Eye (tissue), 1 donor: ENCODE measurements at regions not wholly inside any gene's neighbourhood (a gene's known extent, or its start where the extent isn't known, plus 50 kb on each side); places are given as distances from the start of the nearest gene placed in this dataset.

Experiments used
- DNase-seq: peaks from one replicate; pipeline ENCODE4 v3.0.0-alpha.2; 2015

GRCh38 chr4:17166954-17167353, 268.5 kb upstream of the LDB2 start:
- DNase-seq: no peak

GRCh38 chr4:17165286-17165685, 266.8 kb upstream of the LDB2 start:
- DNase-seq: no peak

GRCh38 chr4:17164666-17165065, 266.2 kb upstream of the LDB2 start:
- DNase-seq: no peak

- DNase-seq: no peak
These were observed 264.8 kb upstream of the LDB2 start for GRCh38 chr4:17163156-17163771.

GRCh38 chr4:17157304-17157703, 258.9 kb upstream of the LDB2 start:
- no peak for DNase-seq

GRCh38 chr4:17155486-17155885, 257.0 kb upstream of the LDB2 start:
- no peak for DNase-seq

GRCh38 chr4:17153572-17153971, 255.1 kb upstream of the LDB2 start:
- DNase-seq: no peak

- DNase-seq: no peak
These were observed 254.6 kb upstream of the LDB2 start for GRCh38 chr4:17152941-17153540.

GRCh38 chr4:17142232-17142711, 243.8 kb upstream of the LDB2 start:
- DNase-seq: no peak

- DNase-seq: no peak
These were observed 240.4 kb upstream of the LDB2 start for GRCh38 chr4:17138847-17139246.

GRCh38 chr4:17134565-17134964, 236.1 kb upstream of the LDB2 start:
- no peak for DNase-seq

- DNase-seq: no peak
These were observed 235.7 kb upstream of the LDB2 start for GRCh38 chr4:17134100-17134499.

GRCh38 chr4:17132226-17132625, 233.8 kb upstream of the LDB2 start:
- DNase-seq: no peak

GRCh38 chr4:17128268-17128667, 229.8 kb upstream of the LDB2 start:
- no peak for DNase-seq

- no peak for DNase-seq
These were observed 228.0 kb upstream of the LDB2 start for GRCh38 chr4:17126321-17126966.

- no peak for DNase-seq
These were observed 226.3 kb upstream of the LDB2 start for GRCh38 chr4:17124767-17125166.

- DNase-seq: no peak
These were observed 222.3 kb upstream of the LDB2 start for GRCh38 chr4:17120761-17121160.

GRCh38 chr4:17117746-17118145, 219.3 kb upstream of the LDB2 start:
- no peak for DNase-seq

- DNase-seq: no peak
These were observed 217.1 kb upstream of the LDB2 start for GRCh38 chr4:17115583-17115982.

GRCh38 chr4:17112292-17112659, 213.8 kb upstream of the LDB2 start:
- DNase-seq: peak; percentile 49

GRCh38 chr4:17109126-17109525, 210.7 kb upstream of the LDB2 start:
- no peak for DNase-seq

GRCh38 chr4:17103231-17103630, 204.8 kb upstream of the LDB2 start:
- no peak for DNase-seq

GRCh38 chr4:17098996-17099395, 200.6 kb upstream of the LDB2 start:
- no peak for DNase-seq

GRCh38 chr4:17098401-17098800, 200.0 kb upstream of the LDB2 start:
- no peak for DNase-seq

GRCh38 chr4:17097362-17097761, 198.9 kb upstream of the LDB2 start:
- no peak for DNase-seq
